Choroid plexus epithelial cell (primary cell): ENCODE measurements at regions not wholly inside any gene's neighbourhood (a gene's known extent, or its start where the extent isn't known, plus 50 kb on each side); places are given as distances from the start of the nearest gene placed in this dataset.

ENCODE experiments used
- DNase-seq: peaks from one replicate; pipeline ENCODE4 v3.0.0-alpha.2; 2010; ENCODE audit warnings: low read depth
- H3K4me3 ChIP-seq: 2 replicates; pipeline ENCODE4 v1.5.1; 2011; ENCODE audit warnings: low read depth, mild to moderate bottlenecking, control low read depth, low read length, moderate library complexity
- TF ChIP-seq, protein P1 (sequence below): conservative IDR thresholded peaks from 2 replicates; pipeline ENCODE4 v1.5.1; 2011; ENCODE audit warnings: low read depth, mild to moderate bottlenecking, control low read depth, inconsistent platforms, low read length, moderate library complexity

DNA sequence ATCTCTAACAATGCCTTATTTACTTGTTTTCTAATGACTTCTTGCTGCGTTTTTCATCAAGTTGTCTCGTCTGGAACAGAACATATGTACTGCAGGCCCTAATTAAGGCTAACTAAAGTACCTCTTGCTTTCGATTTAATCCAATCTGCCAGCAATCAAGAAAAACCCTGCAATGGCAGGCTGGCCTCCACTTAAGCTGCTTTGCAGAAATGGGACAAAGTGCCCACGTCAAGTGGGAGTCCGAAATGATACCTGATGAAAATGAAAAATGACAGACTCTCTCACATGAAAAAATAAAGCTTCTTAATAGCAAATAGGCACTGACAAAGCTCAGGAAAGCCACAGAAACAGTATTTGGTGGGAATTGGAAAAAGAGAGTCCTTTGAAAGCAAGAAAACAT, 1454.7 kb downstream of the FAM181B start:
- no peak for DNase-seq
- TF ChIP-seq, protein P1, sequence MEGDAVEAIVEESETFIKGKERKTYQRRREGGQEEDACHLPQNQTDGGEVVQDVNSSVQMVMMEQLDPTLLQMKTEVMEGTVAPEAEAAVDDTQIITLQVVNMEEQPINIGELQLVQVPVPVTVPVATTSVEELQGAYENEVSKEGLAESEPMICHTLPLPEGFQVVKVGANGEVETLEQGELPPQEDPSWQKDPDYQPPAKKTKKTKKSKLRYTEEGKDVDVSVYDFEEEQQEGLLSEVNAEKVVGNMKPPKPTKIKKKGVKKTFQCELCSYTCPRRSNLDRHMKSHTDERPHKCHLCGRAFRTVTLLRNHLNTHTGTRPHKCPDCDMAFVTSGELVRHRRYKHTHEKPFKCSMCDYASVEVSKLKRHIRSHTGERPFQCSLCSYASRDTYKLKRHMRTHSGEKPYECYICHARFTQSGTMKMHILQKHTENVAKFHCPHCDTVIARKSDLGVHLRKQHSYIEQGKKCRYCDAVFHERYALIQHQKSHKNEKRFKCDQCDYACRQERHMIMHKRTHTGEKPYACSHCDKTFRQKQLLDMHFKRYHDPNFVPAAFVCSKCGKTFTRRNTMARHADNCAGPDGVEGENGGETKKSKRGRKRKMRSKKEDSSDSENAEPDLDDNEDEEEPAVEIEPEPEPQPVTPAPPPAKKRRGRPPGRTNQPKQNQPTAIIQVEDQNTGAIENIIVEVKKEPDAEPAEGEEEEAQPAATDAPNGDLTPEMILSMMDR = no peak
- H3K4me3 ChIP-seq = no peak overlapping the region

DNA sequence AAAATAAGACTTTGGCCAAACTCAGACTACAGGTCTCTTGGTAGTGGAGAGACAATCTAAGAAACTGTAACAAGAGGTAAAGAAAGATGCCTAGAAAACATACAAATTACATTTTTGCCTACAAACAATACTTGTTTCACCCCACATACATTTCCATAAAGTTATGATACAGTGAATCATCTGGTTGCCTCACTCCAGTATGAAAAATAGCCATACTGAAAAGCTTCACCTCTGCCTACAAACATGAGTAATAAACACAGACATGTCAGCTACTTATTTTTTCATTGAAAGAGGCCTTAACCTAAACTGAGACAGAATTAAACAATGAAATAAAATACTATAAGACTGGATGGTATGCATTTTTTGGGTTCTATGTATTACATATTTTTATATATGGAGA, 1463.0 kb downstream of the FAM181B start:
- TF ChIP-seq, protein P1 = no peak
- H3K4me3 ChIP-seq = no peak overlapping the region
- no peak for DNase-seq

DNA sequence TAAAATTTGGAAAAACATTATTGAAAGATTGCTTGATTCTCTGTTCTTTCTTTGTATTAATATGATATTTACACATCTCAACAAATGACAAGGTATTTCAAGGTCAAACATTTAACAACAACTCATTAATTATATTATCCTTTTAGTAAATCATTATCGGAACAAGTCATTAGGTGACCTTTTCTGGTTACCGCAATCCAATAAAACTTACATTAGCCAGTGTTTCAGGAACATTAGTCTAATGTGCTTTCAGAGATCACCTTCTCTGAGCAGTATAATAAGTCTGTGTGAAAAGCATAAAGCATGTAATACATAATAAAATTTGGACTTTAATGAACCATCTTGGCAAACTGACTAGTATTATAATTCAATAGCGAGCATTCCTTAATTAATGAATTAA, 1466.4 kb downstream of the FAM181B start:
- TF ChIP-seq, protein P1 = no peak
- DNase-seq = no peak
- no peak overlapping the region for H3K4me3 ChIP-seq

DNA sequence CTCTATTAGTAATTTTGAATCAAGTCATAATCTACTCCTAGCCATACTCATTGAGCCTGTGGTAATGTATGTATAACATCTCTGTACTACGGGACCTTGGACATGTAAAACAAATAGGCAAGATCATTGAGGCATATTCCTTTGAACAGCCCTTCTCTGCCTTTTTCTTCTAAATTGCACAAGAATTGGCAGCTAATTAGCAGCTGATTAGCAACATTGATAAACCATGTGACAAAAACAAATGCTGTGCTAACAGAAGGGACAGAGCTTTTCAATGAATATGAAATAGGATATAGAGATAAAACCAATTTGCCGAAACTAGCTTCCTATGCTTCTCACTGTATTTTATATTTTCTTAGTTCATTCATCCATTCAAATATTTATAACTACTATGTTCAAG, 1474.2 kb downstream of the FAM181B start:
- no peak overlapping the region for H3K4me3 ChIP-seq
- TF ChIP-seq, protein P1 = no peak
- DNase-seq = no peak

DNA sequence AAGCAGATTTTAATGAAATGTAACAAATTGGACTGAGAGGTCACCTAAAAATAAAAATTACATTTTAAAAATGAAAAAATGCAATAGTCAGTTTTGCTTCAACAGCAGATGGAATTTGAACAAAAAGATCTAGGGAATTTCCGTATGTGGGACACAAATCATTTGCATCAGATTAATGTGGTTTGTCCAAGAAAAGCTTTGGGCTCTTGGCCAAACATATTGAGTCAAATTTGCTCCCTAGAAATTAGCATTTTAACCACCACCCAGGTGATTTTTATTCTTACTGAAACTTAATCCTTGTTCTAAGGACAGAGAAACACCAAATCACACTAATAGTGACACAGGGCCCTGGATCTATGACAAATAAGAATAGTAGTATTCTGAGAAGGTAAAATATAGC, 1477.8 kb downstream of the FAM181B start:
- DNase-seq = peak; percentile 19
- no peak overlapping the region for H3K4me3 ChIP-seq
- TF ChIP-seq, protein P1 = no peak

DNA sequence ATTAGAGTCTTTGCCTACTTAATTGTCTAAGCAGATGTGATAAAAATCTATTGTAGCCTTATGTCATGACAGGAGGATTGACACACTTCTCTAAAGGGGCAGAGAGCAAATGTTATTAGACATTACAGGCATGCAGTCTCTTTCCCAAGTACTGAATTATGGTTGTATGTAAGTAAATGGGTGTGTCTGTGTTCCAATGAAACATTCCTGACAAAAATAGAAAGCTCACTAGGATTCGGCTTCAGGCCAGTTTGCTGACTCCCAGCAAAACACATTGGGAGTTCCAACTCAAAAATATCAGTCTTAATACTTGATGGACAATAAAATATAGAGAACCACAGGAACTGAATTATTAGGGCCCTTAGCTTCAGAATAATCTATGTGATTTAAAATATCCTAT, 1480.4 kb downstream of the FAM181B start:
- TF ChIP-seq, protein P1 = no peak
- H3K4me3 ChIP-seq = no peak overlapping the region
- DNase-seq = no peak

DNA sequence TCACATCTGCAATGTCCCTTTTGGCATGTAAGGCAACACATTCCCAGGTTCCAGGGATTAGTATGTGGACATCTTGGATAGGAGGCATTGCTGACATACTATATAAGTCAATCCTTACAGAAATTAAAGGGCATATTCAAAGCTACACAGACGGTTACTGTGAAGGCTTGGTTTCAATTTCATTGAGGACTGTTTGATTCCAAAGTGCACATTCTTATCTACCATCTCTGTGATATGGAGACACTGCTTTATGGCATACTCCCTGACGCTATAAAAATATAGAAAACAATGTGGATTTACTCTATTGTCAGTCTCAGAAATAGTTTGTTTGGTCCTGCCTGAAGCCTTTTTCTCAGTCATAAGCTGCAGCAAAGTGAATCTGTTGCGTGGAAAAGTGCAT, 1486.7 kb downstream of the FAM181B start:
- DNase-seq = no peak
- no peak overlapping the region for H3K4me3 ChIP-seq
- TF ChIP-seq, protein P1 = no peak
